ENCODE measurements at regions not wholly inside any gene's neighbourhood (a gene's known extent, or its start where the extent isn't known, plus 50 kb on each side); places are given as distances from the start of the nearest gene placed in this dataset.
"Not testable (repeated sequence)": the region's sequence is repeated elsewhere in the genome, so short reads cannot be mapped to it uniquely, and the experiment has no call there.

DNA sequence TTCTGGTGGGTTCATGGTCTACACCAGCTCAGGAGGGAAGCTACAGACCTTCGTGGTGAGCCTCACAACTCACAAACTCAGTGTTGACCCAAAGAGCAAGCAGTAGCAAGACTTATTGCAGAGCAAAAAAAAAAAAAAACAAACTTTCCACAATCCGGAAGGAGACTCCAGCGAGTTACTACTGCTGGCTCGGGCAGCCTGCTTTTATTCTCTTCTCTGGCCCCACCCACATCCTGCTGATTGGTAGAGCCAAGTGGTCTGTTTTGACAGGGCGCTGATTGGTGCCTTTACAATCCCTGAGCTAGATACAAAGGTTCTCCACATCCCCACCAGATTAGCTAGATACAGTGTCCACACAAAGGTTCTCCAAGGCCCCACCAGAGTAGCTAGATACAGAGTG lies 135.6 kb upstream of the TMEM170B start:
- TF ChIP-seq ZFP3 (CRISPR knock-in tag; IDR thresholded peaks at IDR 0.05); PATZ1 (CRISPR knock-in tag; IDR thresholded peaks at IDR 0.05; ENCODE audit: borderline replicate concordance); ZNF70 (CRISPR knock-in tag; IDR thresholded peaks at IDR 0.05): not testable (repeated sequence)
- TF ChIP-seq, protein P1, sequence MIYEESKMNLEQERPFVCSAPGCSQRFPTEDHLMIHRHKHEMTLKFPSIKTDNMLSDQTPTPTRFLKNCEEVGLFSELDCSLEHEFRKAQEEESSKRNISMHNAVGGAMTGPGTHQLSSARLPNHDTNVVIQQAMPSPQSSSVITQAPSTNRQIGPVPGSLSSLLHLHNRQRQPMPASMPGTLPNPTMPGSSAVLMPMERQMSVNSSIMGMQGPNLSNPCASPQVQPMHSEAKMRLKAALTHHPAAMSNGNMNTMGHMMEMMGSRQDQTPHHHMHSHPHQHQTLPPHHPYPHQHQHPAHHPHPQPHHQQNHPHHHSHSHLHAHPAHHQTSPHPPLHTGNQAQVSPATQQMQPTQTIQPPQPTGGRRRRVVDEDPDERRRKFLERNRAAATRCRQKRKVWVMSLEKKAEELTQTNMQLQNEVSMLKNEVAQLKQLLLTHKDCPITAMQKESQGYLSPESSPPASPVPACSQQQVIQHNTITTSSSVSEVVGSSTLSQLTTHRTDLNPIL (CRISPR knock-in tag; IDR thresholded peaks at IDR 0.05; ENCODE audit: low read depth) = not testable (repeated sequence)
